Nephron progenitor cell (in vitro differentiated cells): ENCODE measurements at regions not wholly inside any gene's neighbourhood (a gene's known extent, or its start where the extent isn't known, plus 50 kb on each side); places are given as distances from the start of the nearest gene placed in this dataset.
"Not testable (repeated sequence)": the region's sequence is repeated elsewhere in the genome, so short reads cannot be mapped to it uniquely, and the experiment has no call there.

ENCODE experiments used
- DNase-seq: peaks from one replicate; pipeline ENCODE4 v3.0.0; 2021
- H3K27ac Mint-ChIP-seq: 2 replicates; pipeline ENCODE4 v1.8.0; 2021; ENCODE audit warnings: mild to moderate bottlenecking, moderate library complexity, mixed read lengths
- H3K27me3 Mint-ChIP-seq: 2 replicates; pipeline ENCODE4 v1.8.0; 2021; ENCODE audit warnings: mild to moderate bottlenecking, low read depth, mixed read lengths; ENCODE audit not compliant: poor library complexity
- H3K36me3 Mint-ChIP-seq: 2 replicates; pipeline ENCODE4 v1.8.0; 2021; ENCODE audit warnings: low read depth, mixed read lengths
- H3K4me1 Mint-ChIP-seq: 2 replicates; pipeline ENCODE4 v1.8.0; 2021; ENCODE audit warnings: mixed read lengths
- H3K4me3 Mint-ChIP-seq: 2 replicates; pipeline ENCODE4 v1.8.0; 2021; ENCODE audit warnings: mild to moderate bottlenecking, moderate library complexity, mixed read lengths
- H3K9me3 Mint-ChIP-seq: 2 replicates; pipeline ENCODE4 v1.8.0; 2021; ENCODE audit warnings: mild to moderate bottlenecking, moderate library complexity, mixed read lengths
- TF ChIP-seq, protein P1 (sequence below): fragments of 200-600 bp; sonication (generic); IDR thresholded peaks from 2 replicates; pipeline ENCODE4 v1.5.0; 2021; ENCODE audit warnings: antibody characterized with exemption

DNA sequence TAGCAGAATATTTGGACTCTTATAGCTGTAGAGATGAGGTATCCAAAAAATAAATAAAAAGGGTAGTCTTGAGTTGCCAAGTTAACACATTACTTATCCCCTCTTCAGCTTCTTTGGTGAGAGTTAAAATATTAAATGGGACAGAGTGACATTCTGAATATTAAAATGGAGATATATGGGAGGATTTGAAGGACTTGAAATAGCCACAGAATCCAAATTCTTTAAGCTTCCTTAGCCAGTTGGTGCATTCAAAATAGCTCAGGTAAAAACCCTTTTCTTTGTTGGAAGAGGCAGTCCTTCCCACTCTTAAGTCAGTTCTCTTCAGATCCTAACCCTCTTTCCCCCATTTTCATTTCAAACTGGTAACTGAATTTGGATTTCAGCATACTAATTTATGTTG is 130.1 kb upstream of the KLF12 start:
- no peak overlapping the region for H3K27ac Mint-ChIP-seq
- TF ChIP-seq, protein P1, sequence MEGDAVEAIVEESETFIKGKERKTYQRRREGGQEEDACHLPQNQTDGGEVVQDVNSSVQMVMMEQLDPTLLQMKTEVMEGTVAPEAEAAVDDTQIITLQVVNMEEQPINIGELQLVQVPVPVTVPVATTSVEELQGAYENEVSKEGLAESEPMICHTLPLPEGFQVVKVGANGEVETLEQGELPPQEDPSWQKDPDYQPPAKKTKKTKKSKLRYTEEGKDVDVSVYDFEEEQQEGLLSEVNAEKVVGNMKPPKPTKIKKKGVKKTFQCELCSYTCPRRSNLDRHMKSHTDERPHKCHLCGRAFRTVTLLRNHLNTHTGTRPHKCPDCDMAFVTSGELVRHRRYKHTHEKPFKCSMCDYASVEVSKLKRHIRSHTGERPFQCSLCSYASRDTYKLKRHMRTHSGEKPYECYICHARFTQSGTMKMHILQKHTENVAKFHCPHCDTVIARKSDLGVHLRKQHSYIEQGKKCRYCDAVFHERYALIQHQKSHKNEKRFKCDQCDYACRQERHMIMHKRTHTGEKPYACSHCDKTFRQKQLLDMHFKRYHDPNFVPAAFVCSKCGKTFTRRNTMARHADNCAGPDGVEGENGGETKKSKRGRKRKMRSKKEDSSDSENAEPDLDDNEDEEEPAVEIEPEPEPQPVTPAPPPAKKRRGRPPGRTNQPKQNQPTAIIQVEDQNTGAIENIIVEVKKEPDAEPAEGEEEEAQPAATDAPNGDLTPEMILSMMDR, result no peak
- no peaks in the 10 kb centered on the region for H3K36me3 Mint-ChIP-seq
- H3K4me1 Mint-ChIP-seq, result no peaks in the 10 kb centered on the region
- DNase-seq, result no peak
- H3K27me3 Mint-ChIP-seq, result peaks cover 4% of the 10 kb centered on the region
- peaks cover 14% of the 10 kb centered on the region for H3K9me3 Mint-ChIP-seq
- H3K4me3 Mint-ChIP-seq, result no peak overlapping the region

GRCh38 chr13:74260420-74260819 is 126.2 kb upstream of the KLF12 start:
- H3K9me3 Mint-ChIP-seq, result peaks cover 14% of the 10 kb centered on the region
- H3K27me3 Mint-ChIP-seq, DNase-seq, H3K4me1 Mint-ChIP-seq, H3K36me3 Mint-ChIP-seq, H3K27ac Mint-ChIP-seq, H3K4me3 Mint-ChIP-seq: not testable (repeated sequence)

- no peak for DNase-seq
- Mint-ChIP-seq H3K4me3 (no peak overlapping the region), H3K27me3 (peaks cover 4% of the 10 kb centered on the region), H3K36me3 (no peaks in the 10 kb centered on the region), H3K27ac (no peak overlapping the region), H3K9me3 (peaks cover 10% of the 10 kb centered on the region), H3K4me1 (no peaks in the 10 kb centered on the region)
- TF ChIP-seq, protein P1, result no peak
Measured at GRCh38 chr13:74259641-74260040, 125.4 kb upstream of the KLF12 start.

- Mint-ChIP-seq H3K27ac (no peak overlapping the region), H3K36me3 (no peaks in the 10 kb centered on the region), H3K9me3 (peaks cover 5% of the 10 kb centered on the region), H3K27me3 (peaks cover 4% of the 10 kb centered on the region), H3K4me3 (no peak overlapping the region), H3K4me1 (no peaks in the 10 kb centered on the region)
- no peak for DNase-seq
- TF ChIP-seq, protein P1, result no peak
Measured at GRCh38 chr13:74258961-74259360, 124.8 kb upstream of the KLF12 start.

- Mint-ChIP-seq H3K27ac (no peak overlapping the region), H3K4me1 (no peaks in the 10 kb centered on the region), H3K27me3 (peaks cover 5% of the 10 kb centered on the region), H3K36me3 (no peaks in the 10 kb centered on the region), H3K9me3 (no peaks in the 10 kb centered on the region), H3K4me3 (no peak overlapping the region)
- no peak for DNase-seq
- TF ChIP-seq, protein P1, result no peak
Measured at GRCh38 chr13:74256969-74257368, 122.8 kb upstream of the KLF12 start.

- Mint-ChIP-seq H3K4me1 (no peaks in the 10 kb centered on the region), H3K27me3 (peaks cover 3% of the 10 kb centered on the region), H3K9me3 (no peaks in the 10 kb centered on the region), H3K27ac (no peak overlapping the region), H3K4me3 (no peak overlapping the region), H3K36me3 (no peaks in the 10 kb centered on the region)
- TF ChIP-seq, protein P1, result no peak
- no peak for DNase-seq
Measured at GRCh38 chr13:74253161-74253560, 119.0 kb upstream of the KLF12 start.
